Transverse colon (tissue), 4 donors: ENCODE measurements at regions not wholly inside any gene's neighbourhood (a gene's known extent, or its start where the extent isn't known, plus 50 kb on each side); places are given as distances from the start of the nearest gene placed in this dataset.
A peak's percentile ranks its signal among the peaks of the same experiment; 100 is the strongest.

Experiments
- DNase-seq: peaks from one replicate; pipeline ENCODE4 v3.0.0-alpha.2; 2019
- H3K27ac ChIP-seq, 4 donors: fragments of 200-600 bp; sonication (generic); 2 replicates each; pipeline ENCODE4 v1.5.1; 2016 to 2018; ENCODE audit warnings: inconsistent platforms in 4 of 4
- H3K27me3 ChIP-seq: fragments of 200-600 bp; sonication (generic); 2 replicates; pipeline ENCODE4 v1.5.1; 2017; ENCODE audit warnings: inconsistent platforms
- H3K36me3 ChIP-seq, 4 donors: fragments of 200-600 bp; sonication (generic); 2 replicates each; pipeline ENCODE4 v1.5.1; 2017 to 2019; ENCODE audit warnings: inconsistent platforms in 4 of 4
- H3K4me1 ChIP-seq, 4 donors: fragments of 200-600 bp; sonication (generic); 2 replicates each; pipeline ENCODE4 v1.5.1; 2017 to 2020; ENCODE audit warnings: inconsistent platforms in 4 of 4
- H3K4me3 ChIP-seq, 4 donors: fragments of 200-600 bp; sonication (generic); 1 replicate in 1 of 4; 2 replicates in 3 of 4; pipeline versions ENCODE4 v1.5.1 to v1.6.1; 2017 to 2019; ENCODE audit warnings: inconsistent platforms in 4 of 4
- H3K9me3 ChIP-seq, 2 donors: fragments of 200-600 bp; sonication (generic); 2 replicates each; pipeline ENCODE4 v1.5.1; 2017 to 2019; ENCODE audit warnings: inconsistent platforms in 2 of 2
- CTCF ChIP-seq, 5 experiments: fragments of 200-600 bp in 3 of 5; fragments of 450-650 bp in 2 of 5; sonication (generic) in 3 of 5; IDR thresholded peaks; 1 replicate in 2 of 5; 2 replicates in 3 of 5; pipeline ENCODE4 v1.5.1; 2016 to 2017; ENCODE audit warnings: antibody characterized with exemption in 5 of 5, inconsistent platforms in 3 of 5, mild to moderate bottlenecking in 2 of 5, moderate library complexity in 1 of 5
- EP300 ChIP-seq: sonication (generic); formaldehyde crosslinking; IDR thresholded peaks from one replicate; pipeline ENCODE4 v1.6.1; 2017; ENCODE audit warnings: antibody characterized with exemption, low read depth
- POLR2A ChIP-seq: fragments of 450-650 bp; IDR thresholded peaks from one replicate; pipeline ENCODE4 v1.6.1; 2016; ENCODE audit warnings: antibody characterized with exemption, mild to moderate bottlenecking, moderate library complexity
- POLR2AphosphoS5 ChIP-seq, 3 donors: sonication (generic); formaldehyde crosslinking; IDR thresholded peaks; one replicate each; pipeline ENCODE4 v1.6.1; 2016; ENCODE audit warnings: antibody characterized with exemption in 3 of 3
- WGBS, 2 donors: methylation state at CpG; one replicate each; pipeline ENCODE4 v1.1.5; 2018; ENCODE audit warnings: low coverage in 1 of 2; 5-methylcytosine and 5-hydroxymethylcytosine counted together
- in situ Hi-C, 4 donors: fragments of 200-750 bp; cut with MboI; loops; one replicate each; pipeline versions ENCODE4 v1.15.0 to v1.15.1; 2017; ENCODE audit warnings: low sequenced_read_pairs in 3 of 4, low pct_ligation_motif_present in 1 of 4, low pct_unique_long_range_greater_than_20kb in 1 of 4
- intact Hi-C: fragments of 100-400 bp; cut with DNase I; formaldehyde crosslinking; loops from one replicate; pipeline ENCODE4 v1.15.1; 2023; ENCODE audit warnings: low total_unique reads

GRCh38 chr22:23401910-23402274 is 178.2 kb downstream of the IGLL1 start:
- H3K36me3 ChIP-seq: no peaks in the 10 kb centered on the region
- H3K4me3 ChIP-seq: peak overlapping the region in 2 of 4 donors; percentile 33 to 51
- H3K9me3 ChIP-seq: no peaks in the 10 kb centered on the region
- no peak for DNase-seq
- peaks cover 0 to 14% (median 10%) of the 10 kb centered on the region in 4 donors for H3K4me1 ChIP-seq
- no peak for TF ChIP-seq POLR2AphosphoS5 (IDR thresholded peaks at IDR 0.05)
- no peak for TF ChIP-seq POLR2A
- no peak for TF ChIP-seq EP300
- intact Hi-C loops: no loop called here
- peaks cover 13% of the 10 kb centered on the region for H3K27me3 ChIP-seq
- H3K27ac ChIP-seq: peak overlapping the region in 3 of 4 donors; percentile 15 to 52 (median 41)
- in situ Hi-C loops: loop anchor here in 1 of 4 donors (25.0 kb wide), 1 partner anchor 185 kb away; the partner anchor contains the start of gene IGLL1
- 38% methylated on average over 12 of the region's 14 CpGs; no CpG with 5 or more reads in 1 of the 2 donors for WGBS, 2 donors

GRCh38 chr22:23401111-23401909 is 178.8 kb downstream of the IGLL1 start:
- Histone ChIP-seq H3K36me3 (no peaks in the 10 kb centered on the region), H3K27ac (no peak overlapping the region), H3K4me3 (peak overlapping the region in 1 of 4 donors; percentile 51), H3K4me1 (peaks cover 0 to 14% (median 10%) of the 10 kb centered on the region in 4 donors), H3K9me3 (no peaks in the 10 kb centered on the region), H3K27me3 (peaks cover 13% of the 10 kb centered on the region)
- in situ Hi-C loops (loop anchor here in 1 of 4 donors (25.0 kb wide), 1 partner anchor 186 kb away; the partner anchor contains the start of gene IGLL1), intact Hi-C loops (no loop called here)
- no peak for DNase-seq
- 63% methylated on average over 19 of the region's 20 CpGs; no CpG with 5 or more reads in 1 of the 2 donors for WGBS, 2 donors
- TF ChIP-seq EP300 (no peak), POLR2A (no peak), POLR2AphosphoS5 (IDR thresholded peaks at IDR 0.05) (no peak), CTCF (IDR thresholded peaks at IDR 0.05) (no peak)

- intact Hi-C loops: no loop called here
These were observed 179.7 kb downstream of the IGLL1 start for GRCh38 chr22:23400286-23400981.

More at GRCh38 chr22:23400286-23400981, 179.7 kb downstream of the IGLL1 start:
- 82% methylated on average over 15 of the region's 23 CpGs; no CpG with 5 or more reads in 1 of the 2 donors for WGBS, 2 donors
- in situ Hi-C loops: loop anchor here in 1 of 4 donors (25.0 kb wide), 1 partner anchor 187 kb away; the partner anchor contains the start of gene IGLL1
- no peak overlapping the region for H3K4me3 ChIP-seq
- peaks cover 13% of the 10 kb centered on the region for H3K27me3 ChIP-seq
- no peaks in the 10 kb centered on the region for H3K36me3 ChIP-seq
- no peak for TF ChIP-seq POLR2A
- TF ChIP-seq EP300: no peak
- TF ChIP-seq CTCF (IDR thresholded peaks at IDR 0.05): no peak
- TF ChIP-seq POLR2AphosphoS5 (IDR thresholded peaks at IDR 0.05): no peak
- no peak for DNase-seq
- no peak overlapping the region for H3K27ac ChIP-seq
- H3K9me3 ChIP-seq: no peaks in the 10 kb centered on the region
- peaks cover 0 to 14% (median 10%) of the 10 kb centered on the region in 4 donors for H3K4me1 ChIP-seq
